Thyroid gland (tissue), 4 donors: ENCODE measurements at regions not wholly inside any gene's neighbourhood (a gene's known extent, or its start where the extent isn't known, plus 50 kb on each side); places are given as distances from the start of the nearest gene placed in this dataset.

ENCODE experiments used
- POLR2A ChIP-seq, 2 donors: fragments of 450-650 bp; IDR thresholded peaks; one replicate each; pipeline ENCODE4 v1.6.1; 2017; ENCODE audit warnings: antibody characterized with exemption in 2 of 2, mild to moderate bottlenecking in 2 of 2, moderate library complexity in 1 of 2
- TF ChIP-seq, protein P1 (sequence below), 6 experiments: fragments of 200-600 bp in 3 of 6; fragments of 450-650 bp in 3 of 6; sonication (generic) in 3 of 6; IDR thresholded peaks; one replicate each; pipeline ENCODE4 v1.5.1; 2016 to 2019; ENCODE audit warnings: antibody characterized with exemption in 6 of 6, mild to moderate bottlenecking in 2 of 6, inconsistent platforms in 1 of 6, moderate library complexity in 1 of 6

DNA sequence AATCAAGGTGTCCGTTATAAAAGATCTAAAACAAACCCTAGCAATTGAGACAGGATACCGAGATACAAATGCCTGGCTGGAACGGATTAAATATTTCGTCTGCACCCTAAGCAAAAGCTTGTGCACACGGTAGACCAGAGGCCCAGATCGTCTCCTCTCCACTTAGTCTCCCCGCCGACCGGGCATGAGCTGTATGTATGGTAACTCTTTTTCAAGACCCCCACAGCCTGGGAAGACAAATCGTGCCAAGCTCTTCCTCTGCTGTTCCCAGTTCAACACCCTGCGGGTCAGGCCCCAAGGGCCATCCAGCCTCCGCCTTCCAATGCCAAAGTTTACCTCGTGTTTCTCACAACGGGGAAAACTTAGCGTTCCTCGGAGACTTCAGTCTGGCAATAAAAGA is 285.7 kb upstream of the GALNT17 start:
- TF ChIP-seq POLR2A (IDR thresholded peaks at IDR 0.05), result no peak
- TF ChIP-seq, protein P1, sequence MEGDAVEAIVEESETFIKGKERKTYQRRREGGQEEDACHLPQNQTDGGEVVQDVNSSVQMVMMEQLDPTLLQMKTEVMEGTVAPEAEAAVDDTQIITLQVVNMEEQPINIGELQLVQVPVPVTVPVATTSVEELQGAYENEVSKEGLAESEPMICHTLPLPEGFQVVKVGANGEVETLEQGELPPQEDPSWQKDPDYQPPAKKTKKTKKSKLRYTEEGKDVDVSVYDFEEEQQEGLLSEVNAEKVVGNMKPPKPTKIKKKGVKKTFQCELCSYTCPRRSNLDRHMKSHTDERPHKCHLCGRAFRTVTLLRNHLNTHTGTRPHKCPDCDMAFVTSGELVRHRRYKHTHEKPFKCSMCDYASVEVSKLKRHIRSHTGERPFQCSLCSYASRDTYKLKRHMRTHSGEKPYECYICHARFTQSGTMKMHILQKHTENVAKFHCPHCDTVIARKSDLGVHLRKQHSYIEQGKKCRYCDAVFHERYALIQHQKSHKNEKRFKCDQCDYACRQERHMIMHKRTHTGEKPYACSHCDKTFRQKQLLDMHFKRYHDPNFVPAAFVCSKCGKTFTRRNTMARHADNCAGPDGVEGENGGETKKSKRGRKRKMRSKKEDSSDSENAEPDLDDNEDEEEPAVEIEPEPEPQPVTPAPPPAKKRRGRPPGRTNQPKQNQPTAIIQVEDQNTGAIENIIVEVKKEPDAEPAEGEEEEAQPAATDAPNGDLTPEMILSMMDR (IDR thresholded peaks at IDR 0.05), result no peak
